K562 (cell line): ENCODE measurements at regions not wholly inside any gene's neighbourhood (a gene's known extent, or its start where the extent isn't known, plus 50 kb on each side); places are given as distances from the start of the nearest gene placed in this dataset.
"Not testable (repeated sequence)": the region's sequence is repeated elsewhere in the genome, so short reads cannot be mapped to it uniquely, and the experiment has no call there.

Experiments used
- ATAC-seq: fragments of 200-7000 bp; cut with Tn5 transposase; 3 replicates; pipeline ENCODE4 v1.9.1; 2020; ENCODE audit warnings: moderate library complexity
- BruUV-seq: library from RNA; stranded (reverse); fragments of 400-500 nt; replicated peaks from 2 replicates; lab custom pipeline; 2021; lab: Mats Ljungman, UMichigan
- CTCF ChIA-PET: fragments of 300-600 bp; formaldehyde crosslinking; extraction: SDS; loops from one replicate; lab custom pipeline; 2021; ENCODE audit warnings: low intra/inter-chr PET ratio; lab: Yijun Ruan, JAX
- POLR2A ChIA-PET: fragments of 300-600, 350-650 bp; sonication (Branson Sonifier 250); formaldehyde crosslinking; extraction: SDS; loops from one replicate; lab custom pipeline; 2021; ENCODE audit warnings: antibody characterized with exemption, inconsistent platforms; lab: Yijun Ruan, JAX
- DNase-seq, 4 experiments: peaks; one replicate each; pipeline versions ENCODE4 v3.0.0 to v3.0.0-alpha.2; 2011 to 2018; ENCODE audit warnings: low spot score in 3 of 4, mixed read lengths in 3 of 4; ENCODE audit errors: extremely low read depth in 1 of 4
- FAIRE-seq: peaks from 2 replicates; lab custom pipeline; 2011; peaks lifted over from hg19 to GRCh38; lab: Jason Lieb, UNC
- H2AFZ ChIP-seq: 2 replicates; pipeline ENCODE4 v1.6.0; 2011; ENCODE audit warnings: low read depth, low read length, control low read depth, inconsistent platforms
- H3K27ac ChIP-seq: fragments of 200-600 bp; 3 replicates; pipeline ENCODE4 v1.8.0; 2011; ENCODE audit warnings: low read depth, mild to moderate bottlenecking, control low read depth, inconsistent platforms, low read length, moderate library complexity, mixed read lengths; ENCODE audit errors: extremely low read depth
- H3K27me3 ChIP-seq, 2 experiments: fragments of 300-600 bp in 1 of 2; 2 replicates in 1 of 2; 3 replicates in 1 of 2; pipeline versions ENCODE4 v1.6.0 to v1.8.0; 2011; ENCODE audit warnings: inconsistent platforms in 2 of 2, low read length in 2 of 2, mild to moderate bottlenecking in 1 of 2, mixed read lengths in 1 of 2, moderate library complexity in 1 of 2; ENCODE audit not compliant: control insufficient read depth in 2 of 2, insufficient read depth in 2 of 2
- H3K36me3 ChIP-seq: fragments of 300-600 bp; 3 replicates; pipeline ENCODE4 v1.8.0; 2011; ENCODE audit warnings: mild to moderate bottlenecking, low read length, inconsistent platforms; ENCODE audit not compliant: control insufficient read depth, insufficient read depth
- H3K4me1 ChIP-seq, 2 experiments: fragments of 200-600 bp in 1 of 2; replicated peaks in 1 of 2; 2 replicates in 1 of 2; 3 replicates in 1 of 2; pipeline versions ENCODE4 v1.5.1 to v1.8.0; 2011; ENCODE audit warnings: inconsistent platforms in 2 of 2, low read length in 2 of 2, mild to moderate bottlenecking in 1 of 2, mixed read lengths in 1 of 2, moderate library complexity in 1 of 2; ENCODE audit not compliant: control insufficient read depth in 2 of 2, insufficient read depth in 2 of 2
- H3K4me2 ChIP-seq: 2 replicates; pipeline ENCODE4 v1.6.1; 2011; ENCODE audit warnings: low read length, control low read depth, inconsistent platforms, mixed read lengths; ENCODE audit not compliant: insufficient read depth
- H3K4me3 ChIP-seq: fragments of 200-600 bp; sonication (generic), shearing (Covaris generic); 2 replicates; pipeline ENCODE4 v1.5.1; 2016; ENCODE audit warnings: control low read depth, inconsistent platforms
- H3K79me2 ChIP-seq: fragments of 200-600 bp; 3 replicates; pipeline ENCODE4 v1.8.0; 2011; ENCODE audit warnings: low read length, inconsistent platforms; ENCODE audit not compliant: control insufficient read depth, insufficient read depth
- H3K9ac ChIP-seq, 2 experiments: 2 replicates each; pipeline versions ENCODE4 v1.6.0 to v1.6.1; 2011; ENCODE audit warnings: low read depth in 2 of 2, low read length in 2 of 2, control low read depth in 1 of 2, inconsistent platforms in 1 of 2, mild to moderate bottlenecking in 1 of 2, mixed read lengths in 1 of 2; ENCODE audit not compliant: insufficient read depth in 1 of 2
- H3K9me1 ChIP-seq: one replicate; pipeline ENCODE4 v1.6.0; 2011; ENCODE audit warnings: inconsistent platforms, mild to moderate bottlenecking, low read length, moderate library complexity; ENCODE audit not compliant: control insufficient read depth, insufficient read depth
- H3K9me3 ChIP-seq: replicated peaks from 2 replicates; pipeline ENCODE4 v1.5.1; 2011; ENCODE audit warnings: low read depth, low read length, inconsistent platforms; ENCODE audit not compliant: control insufficient read depth, insufficient read depth
- H4K20me1 ChIP-seq: replicated peaks from 2 replicates; pipeline ENCODE4 v1.6.1; 2011; ENCODE audit warnings: low read length, inconsistent platforms, mixed read lengths; ENCODE audit not compliant: control insufficient read depth, insufficient read depth
- PCBP1 ChIP-seq: fragments of 200-400 bp; formaldehyde crosslinking; IDR thresholded peaks from 2 replicates; pipeline ENCODE4 v1.6.1; 2018; ENCODE audit warnings: mild to moderate bottlenecking, low read depth, low read length; ENCODE audit not compliant: poor library complexity, severe bottlenecking
- WGBS: fragments of 100-300 bp; shearing (Covaris generic); methylation state at CpG from one replicate; pipeline ENCODE4 v1.1.6; 2016; ENCODE audit warnings: low coverage, mixed read lengths; ENCODE audit not compliant: insufficient coverage; ENCODE audit errors: missing lambda C conversion rate; 5-methylcytosine and 5-hydroxymethylcytosine counted together
- in situ Hi-C: fragments of 300-500 bp; cut with MboI; formaldehyde crosslinking; loops from 4 replicates; pipeline ENCODE4 v1.15.0; 2018; ENCODE audit warnings: inconsistent platforms, mixed read lengths
- intact Hi-C: fragments of 100-400 bp; cut with micrococcal nuclease; formaldehyde crosslinking; loops from 2 replicates; pipeline ENCODE4 v1.14.2; 2022
- TF ChIP-seq, protein P1 (sequence below): sonication (generic); formaldehyde crosslinking; IDR thresholded peaks from 2 replicates; pipeline ENCODE4 v1.9.0; 2022; ENCODE audit warnings: mild to moderate bottlenecking, missing genetic modification reagents
- TF ChIP-seq, protein P2 (sequence below): sonication (generic); formaldehyde crosslinking; IDR thresholded peaks from 2 replicates; pipeline ENCODE4 v1.5.0; 2020; ENCODE audit warnings: missing genetic modification reagents

DNA sequence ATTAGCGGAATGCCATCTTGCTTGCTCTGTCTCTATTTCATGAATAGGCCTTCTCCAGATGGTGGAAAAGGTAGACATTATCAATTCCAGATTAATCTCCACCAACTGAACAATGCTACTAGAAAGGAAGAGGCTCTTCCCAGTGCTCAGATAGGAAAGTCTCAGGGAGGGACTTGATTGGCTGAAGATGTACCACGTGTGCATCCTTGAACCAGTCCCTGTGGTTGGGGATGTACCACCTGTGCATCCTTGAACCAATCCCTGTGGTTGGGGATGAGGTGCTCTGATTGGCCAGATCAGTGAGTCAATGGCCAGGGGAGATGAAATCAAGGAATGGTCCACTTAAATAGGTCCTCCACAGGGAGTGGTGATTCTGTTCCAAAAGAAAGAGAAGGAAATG lies 246.2 kb downstream of the NPIPA7 start:
- H3K4me1 ChIP-seq, H2AFZ ChIP-seq, in situ Hi-C loops, H3K9ac ChIP-seq, H3K9me1 ChIP-seq, BruUV-seq, CTCF ChIA-PET, H3K27me3 ChIP-seq, H3K4me3 ChIP-seq, H3K9me3 ChIP-seq, H3K4me2 ChIP-seq, POLR2A ChIA-PET, H3K27ac ChIP-seq, H3K79me2 ChIP-seq, intact Hi-C loops, H3K36me3 ChIP-seq, H4K20me1 ChIP-seq: not testable (repeated sequence)
- FAIRE-seq (peak; percentile 6), ATAC-seq (0 out of 3 replicates have a peak, but pooled peaks have one; percentile 38), DNase-seq (peak in 2 of 4 experiments; percentile 10 to 11)
- 40% methylated on average over 1 of the region's 2 CpGs for WGBS
- TF ChIP-seq, protein P1, sequence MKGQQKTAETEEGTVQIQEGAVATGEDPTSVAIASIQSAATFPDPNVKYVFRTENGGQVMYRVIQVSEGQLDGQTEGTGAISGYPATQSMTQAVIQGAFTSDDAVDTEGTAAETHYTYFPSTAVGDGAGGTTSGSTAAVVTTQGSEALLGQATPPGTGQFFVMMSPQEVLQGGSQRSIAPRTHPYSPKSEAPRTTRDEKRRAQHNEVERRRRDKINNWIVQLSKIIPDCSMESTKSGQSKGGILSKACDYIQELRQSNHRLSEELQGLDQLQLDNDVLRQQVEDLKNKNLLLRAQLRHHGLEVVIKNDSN = peak; percentile 66
- TF ChIP-seq, protein P2, sequence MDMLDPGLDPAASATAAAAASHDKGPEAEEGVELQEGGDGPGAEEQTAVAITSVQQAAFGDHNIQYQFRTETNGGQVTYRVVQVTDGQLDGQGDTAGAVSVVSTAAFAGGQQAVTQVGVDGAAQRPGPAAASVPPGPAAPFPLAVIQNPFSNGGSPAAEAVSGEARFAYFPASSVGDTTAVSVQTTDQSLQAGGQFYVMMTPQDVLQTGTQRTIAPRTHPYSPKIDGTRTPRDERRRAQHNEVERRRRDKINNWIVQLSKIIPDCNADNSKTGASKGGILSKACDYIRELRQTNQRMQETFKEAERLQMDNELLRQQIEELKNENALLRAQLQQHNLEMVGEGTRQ (CRISPR knock-in tag) = peak; percentile 57; the same call in 1 of the 2 replicates

DNA sequence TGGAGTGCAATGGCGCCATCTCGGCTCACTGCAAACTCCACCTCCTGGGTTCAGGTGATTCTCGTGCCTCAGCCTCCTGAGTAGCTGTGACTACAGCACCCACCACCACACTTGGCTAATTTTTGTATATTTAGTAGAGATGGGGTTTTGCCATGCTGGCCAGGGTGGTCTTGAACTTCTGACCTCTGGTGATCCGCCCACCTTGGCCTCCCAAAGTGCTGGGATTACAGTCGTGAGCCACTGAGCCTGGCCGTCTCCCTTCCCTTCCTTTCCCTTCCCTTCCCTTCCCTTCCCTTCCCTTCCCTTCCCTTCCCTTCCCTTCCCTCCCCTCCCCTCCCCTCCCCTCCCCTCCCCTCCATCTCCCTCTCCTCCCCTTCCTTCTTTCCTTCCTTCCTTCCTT lies 248.9 kb downstream of the NPIPA7 start:
- not testable (repeated sequence) for H3K9ac ChIP-seq, FAIRE-seq, H3K9me3 ChIP-seq, H3K9me1 ChIP-seq, ATAC-seq, H4K20me1 ChIP-seq
- TF ChIP-seq PCBP1 = peak; percentile 43
- TF ChIP-seq, all 486 proteins: peak for 1; not testable (repeated sequence) for 485
- in situ Hi-C loops, H3K79me2 ChIP-seq, DNase-seq, H3K27me3 ChIP-seq, H3K4me3 ChIP-seq, intact Hi-C loops, H3K4me2 ChIP-seq, BruUV-seq, H3K36me3 ChIP-seq, H2AFZ ChIP-seq, H3K4me1 ChIP-seq, H3K27ac ChIP-seq, CTCF ChIA-PET, POLR2A ChIA-PET: not testable (repeated sequence)
- 50% methylated on average over 1 of the region's 6 CpGs for WGBS

DNA sequence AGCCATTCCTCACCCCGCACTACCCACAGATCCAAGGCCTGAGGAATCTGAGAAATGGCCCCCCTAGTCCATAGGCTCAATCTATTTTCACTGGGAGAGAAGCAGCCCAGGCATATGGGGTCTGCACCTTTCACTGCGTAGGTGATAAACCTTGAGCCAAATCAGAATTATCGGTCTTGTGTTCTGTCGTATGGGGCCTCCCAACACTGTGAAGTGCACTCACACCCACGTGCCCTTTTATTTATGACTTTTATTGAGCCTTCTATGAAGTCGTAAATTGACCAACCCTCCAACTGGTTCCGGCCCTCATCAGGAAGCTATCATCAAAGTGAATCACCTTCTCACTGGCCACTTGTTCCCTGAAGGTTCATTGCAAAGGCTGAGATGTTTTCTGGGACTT lies 259.3 kb downstream of the NPIPA7 start:
- BruUV-seq, ATAC-seq, H4K20me1 ChIP-seq, H3K4me2 ChIP-seq, H3K27ac ChIP-seq, in situ Hi-C loops, H3K27me3 ChIP-seq, H3K4me3 ChIP-seq, H3K79me2 ChIP-seq, H3K4me1 ChIP-seq, FAIRE-seq, H3K9me1 ChIP-seq, intact Hi-C loops, CTCF ChIA-PET, H3K9me3 ChIP-seq, H3K9ac ChIP-seq, DNase-seq, H2AFZ ChIP-seq, POLR2A ChIA-PET: not testable (repeated sequence)
- WGBS = 49% methylated on average over 6 of the region's 7 CpGs
- peaks cover 19% of the 10 kb centered on the region; the same call in 2 of the 3 replicates for H3K36me3 ChIP-seq
